CD14-positive monocyte (primary cell): ENCODE measurements at regions not wholly inside any gene's neighbourhood (a gene's known extent, or its start where the extent isn't known, plus 50 kb on each side); places are given as distances from the start of the nearest gene placed in this dataset.

ENCODE experiments used
- DNase-seq, 3 donors: peaks; one replicate each; pipeline ENCODE4 v3.0.0-alpha.2; 2011 to 2022
- H2AFZ ChIP-seq: 2 replicates; pipeline ENCODE4 v1.6.0; 2012; ENCODE audit warnings: mild to moderate bottlenecking, low read depth, low read length, inconsistent platforms; ENCODE audit not compliant: insufficient read depth, poor library complexity, severe bottlenecking
- H3K27ac ChIP-seq, 2 donors: 1 replicate in 1 of 2; 2 replicates in 1 of 2; pipeline ENCODE4 v1.5.1; 2012 to 2013; ENCODE audit warnings: low read length in 2 of 2, control low read depth in 1 of 2, inconsistent platforms in 1 of 2, low read depth in 1 of 2, mild to moderate bottlenecking in 1 of 2
- H3K27me3 ChIP-seq, 2 donors: one replicate each; pipeline versions ENCODE4 v1.6.0 to v1.6.1; 2011 to 2013; ENCODE audit warnings: low read length in 2 of 2; ENCODE audit not compliant: control insufficient read depth in 2 of 2, insufficient read depth in 2 of 2
- H3K36me3 ChIP-seq, 2 donors: replicated peaks in 1 of 2; 1 replicate in 1 of 2; 2 replicates in 1 of 2; pipeline versions ENCODE4 v1.5.1 to v1.6.1; 2012 to 2013; ENCODE audit warnings: low read length in 2 of 2, control low read depth in 1 of 2, inconsistent platforms in 1 of 2, mild to moderate bottlenecking in 1 of 2; ENCODE audit not compliant: insufficient read depth in 2 of 2, control insufficient read depth in 1 of 2
- H3K4me1 ChIP-seq, 2 donors: 1 replicate in 1 of 2; 2 replicates in 1 of 2; pipeline versions ENCODE4 v1.5.1 to v1.6.1; 2012 to 2013; ENCODE audit warnings: low read length in 2 of 2, control low read depth in 1 of 2, inconsistent platforms in 1 of 2, mild to moderate bottlenecking in 1 of 2, moderate library complexity in 1 of 2; ENCODE audit not compliant: insufficient read depth in 2 of 2, control insufficient read depth in 1 of 2
- H3K4me2 ChIP-seq: replicated peaks from 2 replicates; pipeline ENCODE3; 2012; ENCODE audit warnings: low read length, moderate library complexity, mild to moderate bottlenecking; ENCODE audit not compliant: poor library complexity, severe bottlenecking; ENCODE audit errors: extremely low read depth
- H3K4me3 ChIP-seq, 3 experiments: fragments of 200-600 bp in 1 of 3; sonication (generic) in 1 of 3; replicated peaks in 1 of 3; 1 replicate in 2 of 3; 2 replicates in 1 of 3; pipeline ENCODE4 v1.5.1; 2011 to 2013; ENCODE audit warnings: low read length in 3 of 3, mild to moderate bottlenecking in 3 of 3, control low read depth in 2 of 3, low read depth in 2 of 3, inconsistent platforms in 1 of 3, moderate library complexity in 1 of 3
- H3K79me2 ChIP-seq: 2 replicates; pipeline ENCODE4 v1.6.0; 2012; ENCODE audit warnings: mild to moderate bottlenecking, control low read depth, inconsistent platforms, low read length, moderate library complexity; ENCODE audit not compliant: insufficient read depth
- H3K9ac ChIP-seq: 2 replicates; pipeline ENCODE4 v1.6.0; 2017; ENCODE audit warnings: low read length, mild to moderate bottlenecking; ENCODE audit not compliant: insufficient read depth, poor library complexity, severe bottlenecking
- H3K9me3 ChIP-seq, 2 donors: replicated peaks in 1 of 2; 1 replicate in 1 of 2; 2 replicates in 1 of 2; pipeline versions ENCODE4 v1.5.1 to v1.6.1; 2012 to 2013; ENCODE audit warnings: low read length in 2 of 2, control low read depth in 1 of 2; ENCODE audit not compliant: control insufficient read depth in 1 of 2, insufficient read depth in 1 of 2
- H4K20me1 ChIP-seq: 2 replicates; pipeline ENCODE4 v1.6.0; 2012; ENCODE audit warnings: mild to moderate bottlenecking, low read length, control low read depth, moderate library complexity; ENCODE audit not compliant: insufficient read depth
- H3K27ac Mint-ChIP-seq, 7 donors: one replicate each; pipeline ENCODE4 v1.8.0; 2020; ENCODE audit warnings: mild to moderate bottlenecking in 7 of 7, mixed read lengths in 7 of 7, moderate library complexity in 6 of 7, inconsistent platforms in 2 of 7
- H3K27me3 Mint-ChIP-seq, 3 donors: one replicate each; pipeline ENCODE4 v1.8.0; 2021 to 2022; ENCODE audit warnings: low read depth in 3 of 3, mild to moderate bottlenecking in 3 of 3, mixed read lengths in 3 of 3, moderate library complexity in 3 of 3, inconsistent platforms in 1 of 3
- H3K36me3 Mint-ChIP-seq, 2 donors: one replicate each; pipeline ENCODE4 v1.8.0; 2020; ENCODE audit warnings: mixed read lengths in 2 of 2, inconsistent platforms in 1 of 2, mild to moderate bottlenecking in 1 of 2
- H3K4me1 Mint-ChIP-seq: one replicate; pipeline ENCODE4 v1.8.0; 2020; ENCODE audit warnings: mild to moderate bottlenecking, mixed read lengths
- H3K4me3 Mint-ChIP-seq, 2 donors: one replicate each; pipeline ENCODE4 v1.8.0; 2020; ENCODE audit warnings: mild to moderate bottlenecking in 2 of 2, mixed read lengths in 2 of 2, moderate library complexity in 1 of 2
- H3K9me3 Mint-ChIP-seq, 7 donors: one replicate each; pipeline ENCODE4 v1.8.0; 2020 to 2022; ENCODE audit warnings: mixed read lengths in 7 of 7, mild to moderate bottlenecking in 6 of 7, moderate library complexity in 6 of 7, inconsistent platforms in 2 of 7
- WGBS: methylation state at CpG from one replicate; pipeline ENCODE4 v1.1.5; 2013; ENCODE audit warnings: missing lambda C conversion rate; ENCODE audit not compliant: insufficient coverage; 5-methylcytosine and 5-hydroxymethylcytosine counted together
- intact Hi-C, 2 donors: fragments of 100-400 bp; cut with micrococcal nuclease; formaldehyde crosslinking; loops; one replicate each; pipeline versions ENCODE4 v1.15.0 to v1.15.1; 2023
- TF ChIP-seq, protein P1 (sequence below): fragments of 200-600 bp; IDR thresholded peaks from one replicate; pipeline ENCODE4 v1.8.0; 2022; ENCODE audit warnings: antibody characterized with exemption, mild to moderate bottlenecking

DNA sequence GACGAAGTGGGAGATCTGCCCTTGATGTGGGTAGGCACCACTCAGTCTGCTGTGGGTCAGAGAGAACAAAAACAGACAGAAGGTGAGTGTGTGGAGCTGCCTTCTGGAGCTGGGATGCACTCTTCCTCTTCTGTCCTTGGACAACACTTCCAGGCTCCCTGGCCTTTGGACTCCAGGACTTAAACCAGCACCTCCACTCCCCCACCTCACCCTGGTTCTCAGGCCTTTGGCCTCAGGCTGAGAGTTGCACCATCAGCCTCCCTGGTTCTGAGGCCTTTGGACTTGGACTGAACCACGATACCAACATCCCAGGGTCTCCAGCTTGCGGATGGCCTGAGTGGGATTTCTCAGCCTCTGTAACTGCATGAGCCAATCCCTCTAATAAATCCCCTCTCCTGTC lies 68.1 kb upstream of the STUM start:
- Histone ChIP-seq H4K20me1 (no peaks in the 10 kb centered on the region), H3K4me3 (no peak overlapping the region), H3K27ac (no peak overlapping the region), H3K9ac (no peak overlapping the region), H3K79me2 (no peaks in the 10 kb centered on the region), H2AFZ (no peak overlapping the region), H3K4me1 (no peaks in the 10 kb centered on the region), H3K36me3 (no peaks in the 10 kb centered on the region), H3K27me3 (no peaks in the 10 kb centered on the region), H3K4me2 (no peak overlapping the region), H3K9me3 (no peaks in the 10 kb centered on the region)
- Mint-ChIP-seq H3K9me3 (no peaks in the 10 kb centered on the region), H3K36me3 (no peaks in the 10 kb centered on the region), H3K27ac (no peak overlapping the region), H3K4me1 (peaks cover 16% of the 10 kb centered on the region), H3K27me3 (peaks cover 0 to 3% (median 2%) of the 10 kb centered on the region in 3 donors), H3K4me3 (no peak overlapping the region)
- 93% methylated on average over 3 of the region's 3 CpGs for WGBS
- intact Hi-C loops = no loop called here
- DNase-seq = no peak
- TF ChIP-seq, protein P1, sequence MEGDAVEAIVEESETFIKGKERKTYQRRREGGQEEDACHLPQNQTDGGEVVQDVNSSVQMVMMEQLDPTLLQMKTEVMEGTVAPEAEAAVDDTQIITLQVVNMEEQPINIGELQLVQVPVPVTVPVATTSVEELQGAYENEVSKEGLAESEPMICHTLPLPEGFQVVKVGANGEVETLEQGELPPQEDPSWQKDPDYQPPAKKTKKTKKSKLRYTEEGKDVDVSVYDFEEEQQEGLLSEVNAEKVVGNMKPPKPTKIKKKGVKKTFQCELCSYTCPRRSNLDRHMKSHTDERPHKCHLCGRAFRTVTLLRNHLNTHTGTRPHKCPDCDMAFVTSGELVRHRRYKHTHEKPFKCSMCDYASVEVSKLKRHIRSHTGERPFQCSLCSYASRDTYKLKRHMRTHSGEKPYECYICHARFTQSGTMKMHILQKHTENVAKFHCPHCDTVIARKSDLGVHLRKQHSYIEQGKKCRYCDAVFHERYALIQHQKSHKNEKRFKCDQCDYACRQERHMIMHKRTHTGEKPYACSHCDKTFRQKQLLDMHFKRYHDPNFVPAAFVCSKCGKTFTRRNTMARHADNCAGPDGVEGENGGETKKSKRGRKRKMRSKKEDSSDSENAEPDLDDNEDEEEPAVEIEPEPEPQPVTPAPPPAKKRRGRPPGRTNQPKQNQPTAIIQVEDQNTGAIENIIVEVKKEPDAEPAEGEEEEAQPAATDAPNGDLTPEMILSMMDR = no peak

DNA sequence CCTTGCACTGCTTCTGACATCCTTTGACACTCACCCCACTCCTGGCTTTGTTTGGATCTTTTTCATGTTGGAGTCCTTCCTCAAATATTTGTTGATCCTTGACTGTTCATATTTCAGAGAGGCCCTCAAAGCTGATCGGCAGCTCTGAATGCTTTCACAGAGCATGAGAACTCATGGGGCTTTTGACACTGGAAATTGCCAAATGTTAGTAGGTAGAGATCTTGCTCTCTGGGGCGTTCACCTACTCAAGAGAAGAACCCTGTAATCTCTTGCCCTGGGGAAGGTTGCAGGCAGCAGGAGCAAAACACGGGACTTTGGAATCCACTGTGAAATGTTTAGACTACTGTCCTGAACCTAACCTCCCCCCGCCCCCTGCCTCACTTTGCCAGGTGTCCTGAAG lies 67.4 kb upstream of the STUM start:
- WGBS = 80% methylated on average over 2 of the region's 4 CpGs
- no peak for DNase-seq
- Mint-ChIP-seq H3K4me1 (peaks cover 16% of the 10 kb centered on the region), H3K36me3 (no peaks in the 10 kb centered on the region), H3K4me3 (no peak overlapping the region), H3K27me3 (peaks cover 0 to 3% (median 2%) of the 10 kb centered on the region in 3 donors), H3K9me3 (no peaks in the 10 kb centered on the region), H3K27ac (no peak overlapping the region)
- Histone ChIP-seq H3K79me2 (no peaks in the 10 kb centered on the region), H3K9me3 (no peaks in the 10 kb centered on the region), H3K4me3 (no peak overlapping the region), H3K27me3 (no peaks in the 10 kb centered on the region), H4K20me1 (no peaks in the 10 kb centered on the region), H3K4me1 (no peaks in the 10 kb centered on the region), H3K27ac (no peak overlapping the region), H3K36me3 (no peaks in the 10 kb centered on the region), H2AFZ (no peak overlapping the region), H3K4me2 (no peak overlapping the region), H3K9ac (no peak overlapping the region)
- TF ChIP-seq, protein P1 = no peak
- intact Hi-C loops = no loop called here
